ENCODE measurements at regions not wholly inside any gene's neighbourhood (a gene's known extent, or its start where the extent isn't known, plus 50 kb on each side); places are given as distances from the start of the nearest gene placed in this dataset.

DNA sequence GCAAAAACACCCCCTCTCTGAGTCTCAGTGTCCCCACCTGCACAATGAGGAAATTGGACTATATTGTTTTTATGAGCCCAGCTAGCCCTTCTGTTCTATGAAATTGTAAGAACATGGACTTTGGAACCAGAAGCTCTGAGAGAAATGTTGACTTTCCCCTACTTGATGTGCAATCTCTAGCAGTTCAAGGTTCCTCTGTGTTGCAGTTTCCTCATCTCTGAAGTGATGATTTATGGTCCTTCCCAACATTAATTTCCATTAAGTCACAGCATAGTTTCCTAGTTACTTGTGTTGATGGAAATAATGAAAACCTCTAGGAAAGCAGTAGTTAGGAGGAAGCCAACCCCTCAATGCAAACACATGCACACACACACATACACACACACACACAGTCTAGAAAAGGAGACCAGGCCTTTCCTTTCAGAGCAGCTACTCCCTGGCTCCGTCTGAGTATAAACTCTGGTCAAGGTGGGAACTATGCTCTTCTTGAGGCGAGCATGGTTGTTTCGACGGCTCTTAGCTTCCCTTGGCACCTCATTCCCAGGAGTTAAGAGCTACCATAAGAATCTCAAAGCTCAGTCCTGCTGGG, 518.4 kb downstream of the SOX6 start:
- WGBS (ENCODE audit: insufficient coverage) = 90% methylated on average over 4 of the region's 4 CpGs
- ATAC-seq = no peak
- H3K27ac ChIP-seq (ENCODE audit: low read length) = no peak overlapping the region

DNA sequence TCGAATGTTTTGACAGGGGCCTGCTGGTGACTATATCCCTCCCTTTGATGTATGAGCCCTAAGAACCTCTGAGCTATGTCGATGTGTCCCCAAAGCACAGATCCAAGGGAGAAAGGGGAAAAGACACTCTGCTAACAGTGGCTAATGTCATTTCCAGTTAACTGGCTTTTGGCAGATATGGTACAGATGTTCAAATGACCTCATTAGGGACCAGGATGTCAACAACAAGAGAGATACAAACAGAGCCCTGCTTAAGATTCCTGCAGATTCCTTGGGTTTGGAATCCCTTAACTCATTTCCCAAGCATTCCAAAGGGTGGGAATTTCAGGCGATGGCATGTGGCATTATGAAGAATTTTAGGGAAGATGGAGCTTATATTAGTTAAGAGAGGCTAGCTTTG, 517.3 kb downstream of the SOX6 start:
- H3K27me3 ChIP-seq (ENCODE audit: control insufficient read depth, insufficient read depth, low read length) = no peaks in the 10 kb centered on the region
- H3K9me3 ChIP-seq (ENCODE audit: control insufficient read depth, insufficient read depth, low read length) = no peaks in the 10 kb centered on the region
- Mint-ChIP-seq H3K4me1 (no peaks in the 10 kb centered on the region), H3K27ac (no peak overlapping the region), H3K4me3 (no peak overlapping the region), H3K27me3 (ENCODE audit: low read depth in 2 of 2) (peaks cover 5 to 6% of the 10 kb centered on the region in 2 donors), H3K36me3 (no peaks in the 10 kb centered on the region), H3K9me3 (peaks cover 0 to 5% of the 10 kb centered on the region in 2 donors)
- intact Hi-C loops (cut with micrococcal nuclease) = no loop called here
- H3K36me3 ChIP-seq (ENCODE audit: control insufficient read depth, insufficient read depth, low read length) = no peaks in the 10 kb centered on the region
- no peak overlapping the region for H3K27ac ChIP-seq (ENCODE audit: low read length)
- WGBS (ENCODE audit: insufficient coverage) = 91% methylated on average over 2 of the region's 3 CpGs
- no peak for ATAC-seq
- TF ChIP-seq, protein P1, sequence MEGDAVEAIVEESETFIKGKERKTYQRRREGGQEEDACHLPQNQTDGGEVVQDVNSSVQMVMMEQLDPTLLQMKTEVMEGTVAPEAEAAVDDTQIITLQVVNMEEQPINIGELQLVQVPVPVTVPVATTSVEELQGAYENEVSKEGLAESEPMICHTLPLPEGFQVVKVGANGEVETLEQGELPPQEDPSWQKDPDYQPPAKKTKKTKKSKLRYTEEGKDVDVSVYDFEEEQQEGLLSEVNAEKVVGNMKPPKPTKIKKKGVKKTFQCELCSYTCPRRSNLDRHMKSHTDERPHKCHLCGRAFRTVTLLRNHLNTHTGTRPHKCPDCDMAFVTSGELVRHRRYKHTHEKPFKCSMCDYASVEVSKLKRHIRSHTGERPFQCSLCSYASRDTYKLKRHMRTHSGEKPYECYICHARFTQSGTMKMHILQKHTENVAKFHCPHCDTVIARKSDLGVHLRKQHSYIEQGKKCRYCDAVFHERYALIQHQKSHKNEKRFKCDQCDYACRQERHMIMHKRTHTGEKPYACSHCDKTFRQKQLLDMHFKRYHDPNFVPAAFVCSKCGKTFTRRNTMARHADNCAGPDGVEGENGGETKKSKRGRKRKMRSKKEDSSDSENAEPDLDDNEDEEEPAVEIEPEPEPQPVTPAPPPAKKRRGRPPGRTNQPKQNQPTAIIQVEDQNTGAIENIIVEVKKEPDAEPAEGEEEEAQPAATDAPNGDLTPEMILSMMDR (IDR thresholded peaks at IDR 0.05) = no peak
- H3K4me3 ChIP-seq (ENCODE audit: low read length) = no peak overlapping the region
- H3K4me1 ChIP-seq (ENCODE audit: control insufficient read depth, insufficient read depth, low read length) = no peaks in the 10 kb centered on the region
- DNase-seq = no peak

More for the DNA sequence above, 518.4 kb downstream of the SOX6 start:
- DNase-seq = no peak
- Mint-ChIP-seq H3K4me3 (no peak overlapping the region), H3K9me3 (peaks cover 0 to 5% of the 10 kb centered on the region in 2 donors), H3K27me3 (ENCODE audit: low read depth in 2 of 2) (peaks cover 0 to 2% of the 10 kb centered on the region in 2 donors), H3K4me1 (no peaks in the 10 kb centered on the region), H3K27ac (no peak overlapping the region), H3K36me3 (no peaks in the 10 kb centered on the region)
- Histone ChIP-seq H3K9me3 (ENCODE audit: control insufficient read depth, insufficient read depth, low read length) (no peaks in the 10 kb centered on the region), H3K4me3 (ENCODE audit: low read length) (no peak overlapping the region), H3K36me3 (ENCODE audit: control insufficient read depth, insufficient read depth, low read length) (no peaks in the 10 kb centered on the region), H3K27me3 (ENCODE audit: control insufficient read depth, insufficient read depth, low read length) (no peaks in the 10 kb centered on the region), H3K4me1 (ENCODE audit: control insufficient read depth, insufficient read depth, low read length) (no peaks in the 10 kb centered on the region)
- TF ChIP-seq, protein P1 (IDR thresholded peaks at IDR 0.05) = no peak
- intact Hi-C loops (cut with micrococcal nuclease) = no loop called here

DNA sequence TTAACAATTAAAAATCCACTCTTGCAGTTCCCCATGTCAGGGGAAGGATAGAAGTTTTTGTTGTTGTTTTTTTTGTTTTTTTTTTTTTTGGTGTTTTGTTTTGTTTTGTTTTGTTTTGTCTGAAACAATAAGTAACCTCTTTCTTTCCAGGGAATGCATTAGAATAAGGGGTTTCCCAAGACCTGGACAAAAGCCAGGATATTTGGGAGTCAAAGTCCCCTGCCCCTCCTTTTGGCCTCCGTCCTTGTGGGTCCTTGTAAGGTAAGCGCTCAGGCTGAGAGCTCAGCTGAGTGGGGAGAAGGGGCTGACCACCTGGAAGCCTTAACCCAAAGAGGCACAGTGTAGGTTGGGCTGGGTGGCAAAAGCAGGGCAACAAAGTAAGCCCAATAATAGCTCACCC, 515.4 kb downstream of the SOX6 start:
- intact Hi-C loops (cut with micrococcal nuclease) = no loop called here
- H3K36me3 ChIP-seq (ENCODE audit: control insufficient read depth, insufficient read depth, low read length) = no peaks in the 10 kb centered on the region
- DNase-seq = no peak
- Mint-ChIP-seq H3K9me3 (peaks cover 0 to 5% of the 10 kb centered on the region in 2 donors), H3K4me3 (no peak overlapping the region), H3K4me1 (no peaks in the 10 kb centered on the region), H3K36me3 (no peaks in the 10 kb centered on the region), H3K27me3 (ENCODE audit: low read depth in 2 of 2) (peaks cover 5 to 6% of the 10 kb centered on the region in 2 donors), H3K27ac (no peak overlapping the region)
- no peaks in the 10 kb centered on the region for H3K9me3 ChIP-seq (ENCODE audit: control insufficient read depth, insufficient read depth, low read length)
- H3K27ac ChIP-seq (ENCODE audit: low read length) = no peak overlapping the region
- TF ChIP-seq, protein P1 (IDR thresholded peaks at IDR 0.05) = no peak
- no peak for ATAC-seq
- H3K4me3 ChIP-seq (ENCODE audit: low read length) = no peak overlapping the region
- no peaks in the 10 kb centered on the region for H3K27me3 ChIP-seq (ENCODE audit: control insufficient read depth, insufficient read depth, low read length)
- H3K4me1 ChIP-seq (ENCODE audit: control insufficient read depth, insufficient read depth, low read length) = no peaks in the 10 kb centered on the region
- 92% methylated on average over 2 of the region's 2 CpGs for WGBS (ENCODE audit: insufficient coverage)

Data from natural killer cell (primary cell).